COLO668 (cell line): ENCODE measurements at regions not wholly inside any gene's neighbourhood (a gene's known extent, or its start where the extent isn't known, plus 50 kb on each side); places are given as distances from the start of the nearest gene placed in this dataset.
"Not testable (repeated sequence)": the region's sequence is repeated elsewhere in the genome, so short reads cannot be mapped to it uniquely, and the experiment has no call there.

ENCODE experiments used
- DNase-seq: peaks from one replicate; lab custom pipeline; 2025; ENCODE audit not compliant: unreplicated experiment; lab: John Stamatoyannopoulos, UW

- not testable (repeated sequence) for DNase-seq
Measured at GRCh38 chrX:122140219-122140618, 1043.9 kb upstream of the GRIA3 start.

- no peak for DNase-seq
Measured at GRCh38 chrX:122154019-122154418, 1030.1 kb upstream of the GRIA3 start.

GRCh38 chrX:122168241-122168640 is 1015.8 kb upstream of the GRIA3 start:
- no peak for DNase-seq

- no peak for DNase-seq
Measured at GRCh38 chrX:122184791-122185190, 999.3 kb upstream of the GRIA3 start.

DNA sequence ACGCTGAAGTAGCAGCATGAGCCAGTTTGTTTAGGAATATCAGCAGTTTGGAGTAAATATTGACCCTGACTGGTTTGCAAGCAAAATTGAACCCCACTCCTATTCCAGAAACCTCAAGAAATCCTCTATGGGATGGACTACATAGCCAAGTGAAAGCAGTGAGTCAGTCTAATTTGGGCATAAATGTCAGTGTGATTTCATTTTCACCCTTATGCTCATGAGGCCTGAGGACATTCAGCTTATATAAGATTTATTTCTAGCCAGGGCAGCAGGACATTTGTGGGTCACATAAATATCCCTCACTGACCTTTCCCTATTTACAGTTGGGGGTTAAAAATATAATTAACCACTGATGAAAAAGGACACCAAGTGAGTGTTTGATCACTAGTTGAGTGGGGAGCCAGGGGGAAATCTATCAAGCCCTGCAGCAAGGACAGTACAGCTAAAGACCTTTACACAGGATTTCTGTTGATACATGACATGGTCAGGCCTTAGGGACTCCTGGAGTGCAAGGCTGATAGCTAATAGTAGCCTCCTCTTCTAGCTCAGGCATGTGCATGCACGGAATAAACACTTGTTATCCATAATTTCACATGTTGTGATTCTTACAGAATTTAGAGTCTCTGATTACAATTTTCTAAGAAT is 996.9 kb upstream of the GRIA3 start:
- no peak for DNase-seq

DNA sequence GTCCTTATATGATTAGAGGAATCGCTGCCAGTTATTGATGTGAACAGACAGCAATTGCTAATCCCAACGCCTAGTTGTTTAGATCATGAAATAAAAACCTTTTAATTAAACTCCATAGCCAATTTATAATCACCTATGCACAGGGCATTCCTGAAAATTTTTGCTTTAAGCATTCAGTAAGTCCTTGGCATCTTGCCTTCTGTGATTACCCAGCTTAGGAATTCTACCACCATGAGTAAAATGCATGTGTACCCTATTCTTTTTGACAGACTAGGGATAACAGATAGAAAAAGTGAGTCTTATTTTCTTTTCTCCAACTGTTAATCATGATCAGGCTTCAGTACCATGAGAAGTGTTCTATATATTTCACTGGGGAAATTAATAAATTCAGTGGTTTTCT is 995.3 kb upstream of the GRIA3 start:
- no peak for DNase-seq

DNA sequence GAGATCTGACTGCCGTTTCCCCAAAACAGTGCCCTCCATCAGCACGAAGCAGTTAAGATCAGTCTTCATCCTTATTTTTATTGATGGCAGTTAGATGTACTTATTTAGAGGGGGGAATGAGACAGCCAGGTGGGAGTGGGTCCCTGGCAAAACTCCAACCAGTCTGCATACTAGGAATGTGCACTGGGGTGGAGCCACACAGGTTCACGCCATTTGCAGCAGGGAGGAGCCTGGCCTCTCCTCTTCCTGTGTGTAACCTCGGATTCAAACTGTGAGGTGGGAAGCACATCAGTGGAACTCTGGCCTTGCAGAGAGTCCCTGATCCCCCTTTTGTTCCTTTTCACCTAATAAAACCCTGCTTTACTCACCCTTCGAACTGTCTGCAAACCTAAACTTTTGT is 987.7 kb upstream of the GRIA3 start:
- DNase-seq: no peak

GRCh38 chrX:122203399-122203798 is 980.7 kb upstream of the GRIA3 start:
- DNase-seq: no peak

DNA sequence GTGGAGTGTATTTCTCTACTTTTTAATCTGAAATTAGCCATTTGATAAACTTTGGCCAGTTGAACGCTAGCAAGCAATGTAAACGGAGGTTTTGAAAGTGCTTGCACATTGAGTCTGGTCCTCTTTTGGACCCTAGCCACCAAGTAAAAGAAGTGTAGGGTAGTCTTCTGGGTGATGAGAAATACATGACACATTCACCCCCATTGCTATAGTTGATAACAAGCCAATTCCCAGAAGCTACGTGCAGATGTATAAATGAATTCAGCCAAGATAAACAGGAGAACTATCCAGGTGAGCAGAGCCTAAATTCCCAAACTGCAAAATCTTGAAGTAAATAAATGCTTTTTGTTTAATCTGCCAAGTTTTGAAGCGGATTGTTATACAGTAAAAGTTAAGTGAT is 965.4 kb upstream of the GRIA3 start:
- no peak for DNase-seq

DNA sequence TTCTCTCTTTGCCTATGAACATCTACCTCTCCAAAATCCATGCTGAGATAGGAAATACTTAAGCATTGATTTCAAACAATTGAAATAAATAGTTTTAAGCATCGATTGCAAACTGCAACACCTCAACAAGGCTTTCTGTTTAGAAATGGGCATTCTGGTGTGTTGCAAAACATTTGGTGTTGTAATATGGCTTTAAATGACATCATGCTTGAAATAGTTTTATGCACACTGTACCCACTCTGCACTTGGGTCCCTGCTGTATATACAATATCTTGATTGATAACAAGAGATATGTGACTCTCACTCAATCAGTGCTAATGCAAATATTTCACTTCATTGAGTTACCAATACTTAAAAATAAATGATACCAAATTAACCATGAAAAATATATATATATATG is 964.9 kb upstream of the GRIA3 start:
- no peak for DNase-seq

- DNase-seq: no peak
Measured at GRCh38 chrX:122219735-122220134, 964.3 kb upstream of the GRIA3 start.

GRCh38 chrX:122220644-122221373 is 963.3 kb upstream of the GRIA3 start:
- no peak for DNase-seq

GRCh38 chrX:122221810-122222209 is 962.3 kb upstream of the GRIA3 start:
- DNase-seq: not testable (repeated sequence)

GRCh38 chrX:122224137-122224536 is 959.9 kb upstream of the GRIA3 start:
- not testable (repeated sequence) for DNase-seq

GRCh38 chrX:122238801-122239200 is 945.3 kb upstream of the GRIA3 start:
- no peak for DNase-seq

DNA sequence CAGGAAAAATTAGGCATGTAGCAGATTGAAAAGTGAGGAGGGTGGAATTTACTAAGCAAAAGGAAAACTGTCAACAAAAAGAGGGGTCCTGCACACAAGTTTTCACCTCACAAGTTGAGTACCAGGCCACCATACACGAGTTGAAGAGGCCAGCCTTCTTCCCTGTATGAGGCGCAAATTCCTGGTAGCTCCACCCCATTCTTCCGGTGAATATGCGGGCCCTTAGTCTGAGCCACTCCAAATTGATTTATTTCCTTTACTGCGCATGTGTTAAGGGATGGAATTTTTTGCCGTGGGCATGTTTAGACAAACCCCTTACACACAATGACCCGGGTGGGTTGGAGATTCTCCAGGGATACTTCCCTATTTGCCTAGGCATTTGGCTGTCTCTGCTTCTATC is 942.1 kb upstream of the GRIA3 start:
- DNase-seq: no peak

- DNase-seq: no peak
Measured at GRCh38 chrX:122244080-122244479, 940.0 kb upstream of the GRIA3 start.

- DNase-seq: no peak
Measured at GRCh38 chrX:122245175-122245574, 938.9 kb upstream of the GRIA3 start.

GRCh38 chrX:122245943-122246342 is 938.1 kb upstream of the GRIA3 start:
- no peak for DNase-seq

GRCh38 chrX:122246937-122247336 is 937.1 kb upstream of the GRIA3 start:
- no peak for DNase-seq

DNA sequence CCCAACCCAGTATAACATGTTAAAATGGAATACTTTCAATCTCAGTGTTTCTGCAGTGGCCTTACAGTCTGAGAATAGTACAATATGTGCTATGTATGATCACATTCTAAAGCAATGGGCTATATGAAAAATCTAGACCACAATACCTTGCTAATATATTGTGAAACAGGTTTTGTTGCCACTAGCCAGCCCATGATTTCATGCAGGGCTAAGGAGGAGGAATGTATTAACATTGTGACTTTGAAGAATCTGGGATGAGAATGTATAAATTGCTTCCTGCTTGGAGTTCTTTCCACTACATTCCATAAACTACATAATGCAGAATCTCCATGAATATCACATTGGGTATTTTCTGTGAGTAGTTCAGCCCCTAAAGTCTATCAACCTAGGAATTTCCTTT is 935.4 kb upstream of the GRIA3 start:
- DNase-seq: no peak

DNA sequence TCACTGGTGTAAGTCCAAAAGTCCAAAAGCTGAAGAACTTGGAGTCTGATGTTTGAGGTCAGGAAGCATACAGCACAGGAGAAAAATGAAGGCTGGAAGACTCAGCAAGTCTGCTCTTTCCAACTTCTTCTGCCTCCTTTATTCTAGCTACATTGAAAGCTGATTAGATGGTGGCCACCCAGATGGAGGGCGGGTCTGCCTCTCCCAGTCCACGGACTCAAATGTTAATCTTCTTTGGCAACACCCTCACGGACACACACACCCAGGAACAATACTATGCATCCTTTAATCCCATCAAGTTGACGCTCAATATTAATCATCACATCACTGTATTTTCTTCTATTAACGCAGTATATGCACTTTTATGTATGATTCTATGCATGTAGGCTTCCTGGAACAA is 931.6 kb upstream of the GRIA3 start:
- no peak for DNase-seq

GRCh38 chrX:122268353-122268752 is 915.7 kb upstream of the GRIA3 start:
- DNase-seq: no peak
